Muscle layer of colon (tissue), 2 donors: ENCODE measurements at regions not wholly inside any gene's neighbourhood (a gene's known extent, or its start where the extent isn't known, plus 50 kb on each side); places are given as distances from the start of the nearest gene placed in this dataset.
"Not testable (repeated sequence)": the region's sequence is repeated elsewhere in the genome, so short reads cannot be mapped to it uniquely, and the experiment has no call there.

ENCODE experiments used
- H3K27ac ChIP-seq: one replicate; pipeline ENCODE4 v1.7.0; 2013; ENCODE audit warnings: low read depth, mild to moderate bottlenecking, low read length, moderate library complexity
- H3K27me3 ChIP-seq, 2 donors: one replicate each; pipeline ENCODE4 v1.7.0; 2013; ENCODE audit warnings: low read length in 2 of 2, mild to moderate bottlenecking in 2 of 2; ENCODE audit not compliant: insufficient read depth in 2 of 2, control insufficient read depth in 1 of 2
- H3K36me3 ChIP-seq: one replicate; pipeline ENCODE4 v1.7.0; 2013; ENCODE audit warnings: mild to moderate bottlenecking, low read length; ENCODE audit not compliant: insufficient read depth
- H3K4me1 ChIP-seq: one replicate; pipeline ENCODE4 v1.7.0; 2013; ENCODE audit warnings: mild to moderate bottlenecking, low read length; ENCODE audit not compliant: insufficient read depth
- H3K4me3 ChIP-seq, 2 donors: one replicate each; pipeline ENCODE4 v1.7.0; 2013; ENCODE audit warnings: low read length in 2 of 2, low read depth in 1 of 2, mild to moderate bottlenecking in 1 of 2, moderate library complexity in 1 of 2
- H3K9ac ChIP-seq: one replicate; pipeline ENCODE4 v1.7.0; 2013; ENCODE audit warnings: low read length
- H3K9me3 ChIP-seq: one replicate; pipeline ENCODE4 v1.7.0; 2013; ENCODE audit warnings: mild to moderate bottlenecking, low read length
- donor health status: abdominal sarcoma.
- donor health status: Adenocarcinoma of cecum.

GRCh38 chr15:83378921-83379578, 68.1 kb upstream of the SH3GL3 start:
- Histone ChIP-seq H3K27ac (no peak overlapping the region), H3K27me3 (peaks cover 16 to 21% of the 10 kb centered on the region in 2 donors), H3K9ac (no peak overlapping the region), H3K36me3 (no peaks in the 10 kb centered on the region), H3K9me3 (no peaks in the 10 kb centered on the region), H3K4me3 (no peak overlapping the region), H3K4me1 (no peaks in the 10 kb centered on the region)

GRCh38 chr15:83379579-83379959, 67.6 kb upstream of the SH3GL3 start:
- Histone ChIP-seq H3K27ac (no peak overlapping the region), H3K4me3 (no peak overlapping the region), H3K27me3 (peaks cover 16 to 21% of the 10 kb centered on the region in 2 donors), H3K9ac (no peak overlapping the region), H3K9me3 (no peaks in the 10 kb centered on the region), H3K36me3 (no peaks in the 10 kb centered on the region), H3K4me1 (no peaks in the 10 kb centered on the region)

- Histone ChIP-seq H3K4me3 (no peak overlapping the region), H3K27me3 (peaks cover 16 to 21% of the 10 kb centered on the region in 2 donors), H3K36me3 (no peaks in the 10 kb centered on the region), H3K9me3 (no peaks in the 10 kb centered on the region), H3K9ac (no peak overlapping the region), H3K4me1 (no peaks in the 10 kb centered on the region), H3K27ac (no peak overlapping the region)
Observed at GRCh38 chr15:83380059-83380458, 67.1 kb upstream of the SH3GL3 start.

GRCh38 chr15:83380682-83381081, 66.5 kb upstream of the SH3GL3 start:
- Histone ChIP-seq H3K27me3 (peaks cover 16 to 21% of the 10 kb centered on the region in 2 donors), H3K9me3 (no peaks in the 10 kb centered on the region), H3K36me3 (no peaks in the 10 kb centered on the region), H3K4me1 (no peaks in the 10 kb centered on the region), H3K27ac (no peak overlapping the region), H3K9ac (no peak overlapping the region), H3K4me3 (no peak overlapping the region)

- H3K4me1 ChIP-seq, H3K27ac ChIP-seq, H3K9ac ChIP-seq, H3K9me3 ChIP-seq, H3K36me3 ChIP-seq, H3K4me3 ChIP-seq: not testable (repeated sequence)
- H3K27me3 ChIP-seq = peaks cover 7 to 12% of the 10 kb centered on the region in 2 donors
Observed at GRCh38 chr15:83383608-83384139, 63.5 kb upstream of the SH3GL3 start.

- no peak overlapping the region for H3K4me3 ChIP-seq
- H3K4me1 ChIP-seq = no peaks in the 10 kb centered on the region
- H3K9ac ChIP-seq = no peak overlapping the region
- peaks cover 0 to 5% of the 10 kb centered on the region in 2 donors for H3K27me3 ChIP-seq
- H3K27ac ChIP-seq = no peak overlapping the region
- H3K9me3 ChIP-seq = no peaks in the 10 kb centered on the region
- no peaks in the 10 kb centered on the region for H3K36me3 ChIP-seq
Observed at GRCh38 chr15:83396101-83396500, 51.0 kb upstream of the SH3GL3 start.
